ENCODE measurements at regions not wholly inside any gene's neighbourhood (a gene's known extent, or its start where the extent isn't known, plus 50 kb on each side); places are given as distances from the start of the nearest gene placed in this dataset.

DNA sequence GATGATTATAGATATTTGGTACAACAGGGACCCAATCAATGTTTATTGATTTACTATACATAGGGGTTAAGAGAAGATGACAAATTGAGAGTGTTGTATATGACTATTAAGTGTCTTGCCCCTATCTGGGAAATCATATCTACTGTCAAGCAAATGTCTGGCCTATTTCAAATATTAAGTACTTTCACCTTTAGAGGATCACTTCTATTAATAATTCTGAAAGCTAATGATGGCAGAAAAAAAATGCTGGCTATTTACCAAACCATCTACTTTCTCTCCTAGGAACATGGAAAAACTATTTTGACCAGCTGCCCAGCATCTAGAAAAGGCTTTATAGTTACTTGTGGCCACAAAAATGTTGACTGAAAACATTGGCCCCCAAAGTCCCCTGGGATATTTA lies 632.3 kb upstream of the ZNF385D start:
- H4K20me1 ChIP-seq (ENCODE audit: low read length) = no peaks in the 10 kb centered on the region
- no peak for ATAC-seq
- H3K79me2 ChIP-seq (ENCODE audit: low read length) = no peaks in the 10 kb centered on the region
- H2AFZ ChIP-seq (ENCODE audit: low read length) = no peak overlapping the region
- no peak overlapping the region for H3K9ac ChIP-seq (ENCODE audit: low read length)
- no peaks in the 10 kb centered on the region for H3K36me3 ChIP-seq (ENCODE audit: low read depth, low read length)
- DNase-seq = no peak
- H3F3A ChIP-seq (ENCODE audit: low read length, unreplicated experiment) = no peaks in the 10 kb centered on the region
- no peaks in the 10 kb centered on the region; the same call in 1 of the 2 replicates for H3K9me2 ChIP-seq (replicated peaks; ENCODE audit: low read length)
- CTCF ChIA-PET = no interaction called here
- no peaks in the 10 kb centered on the region for H3K9me3 ChIP-seq (ENCODE audit: low read length)
- H3K27ac ChIP-seq (ENCODE audit: low read length) = no peak overlapping the region
- H3K4me1 ChIP-seq (ENCODE audit: insufficient read depth, low read length) = no peaks in the 10 kb centered on the region
- H3K4me3 ChIP-seq (ENCODE audit: low read length) = no peak overlapping the region
- no peaks in the 10 kb centered on the region for H3K27me3 ChIP-seq (ENCODE audit: low read length)
- no TSS peak for BruUV-seq (replicated peaks)
- intact Hi-C loops (cut with micrococcal nuclease) = no loop called here
- POLR2A ChIA-PET (ENCODE audit: unreplicated experiment) = no interaction called here
- no peak overlapping the region for H3K4me2 ChIP-seq (ENCODE audit: low read length)
- TF ChIP-seq EZH2phosphoT487 (IDR thresholded peaks at IDR 0.05; ENCODE audit: borderline replicate concordance, low read length) = no peak
- no peak for TF ChIP-seq EZH2 (IDR thresholded peaks at IDR 0.05; ENCODE audit: low read length, unreplicated experiment)
- TF ChIP-seq, protein P1, sequence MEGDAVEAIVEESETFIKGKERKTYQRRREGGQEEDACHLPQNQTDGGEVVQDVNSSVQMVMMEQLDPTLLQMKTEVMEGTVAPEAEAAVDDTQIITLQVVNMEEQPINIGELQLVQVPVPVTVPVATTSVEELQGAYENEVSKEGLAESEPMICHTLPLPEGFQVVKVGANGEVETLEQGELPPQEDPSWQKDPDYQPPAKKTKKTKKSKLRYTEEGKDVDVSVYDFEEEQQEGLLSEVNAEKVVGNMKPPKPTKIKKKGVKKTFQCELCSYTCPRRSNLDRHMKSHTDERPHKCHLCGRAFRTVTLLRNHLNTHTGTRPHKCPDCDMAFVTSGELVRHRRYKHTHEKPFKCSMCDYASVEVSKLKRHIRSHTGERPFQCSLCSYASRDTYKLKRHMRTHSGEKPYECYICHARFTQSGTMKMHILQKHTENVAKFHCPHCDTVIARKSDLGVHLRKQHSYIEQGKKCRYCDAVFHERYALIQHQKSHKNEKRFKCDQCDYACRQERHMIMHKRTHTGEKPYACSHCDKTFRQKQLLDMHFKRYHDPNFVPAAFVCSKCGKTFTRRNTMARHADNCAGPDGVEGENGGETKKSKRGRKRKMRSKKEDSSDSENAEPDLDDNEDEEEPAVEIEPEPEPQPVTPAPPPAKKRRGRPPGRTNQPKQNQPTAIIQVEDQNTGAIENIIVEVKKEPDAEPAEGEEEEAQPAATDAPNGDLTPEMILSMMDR (conservative IDR thresholded peaks at IDR 0.05; ENCODE audit: low read depth, low read length) = no peak

DNA sequence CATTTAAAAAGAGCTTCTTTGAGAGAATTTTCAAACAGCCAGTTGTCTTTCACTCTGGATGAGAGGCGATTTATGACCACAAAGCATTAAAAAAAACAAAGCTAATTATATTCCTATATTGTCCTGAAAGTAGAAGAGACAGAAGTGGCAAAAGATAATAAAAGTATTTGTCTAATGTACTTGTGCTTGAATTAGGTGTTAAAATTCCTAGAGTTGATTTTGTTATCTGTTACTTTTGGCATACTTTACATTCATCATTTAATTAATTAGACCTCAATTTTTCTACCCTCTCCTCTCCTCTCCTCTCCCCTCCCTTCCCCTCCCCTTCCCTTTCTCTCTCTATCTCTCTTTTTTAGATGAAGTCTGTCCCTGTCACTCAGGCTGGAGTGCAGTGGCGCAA lies 635.1 kb upstream of the ZNF385D start:
- H3K4me1 ChIP-seq (ENCODE audit: insufficient read depth, low read length) = no peaks in the 10 kb centered on the region
- H3K27ac ChIP-seq (ENCODE audit: low read length) = no peak overlapping the region
- no peak overlapping the region for H2AFZ ChIP-seq (ENCODE audit: low read length)
- no peaks in the 10 kb centered on the region for H3K9me3 ChIP-seq (ENCODE audit: low read length)
- no peaks in the 10 kb centered on the region for H3F3A ChIP-seq (ENCODE audit: low read length, unreplicated experiment)
- ATAC-seq (no peak), DNase-seq (no peak)
- H3K9ac ChIP-seq (ENCODE audit: low read length) = no peak overlapping the region
- no TSS peak for BruUV-seq (replicated peaks)
- H4K20me1 ChIP-seq (ENCODE audit: low read length) = no peaks in the 10 kb centered on the region
- CTCF ChIA-PET = no interaction called here
- no peaks in the 10 kb centered on the region; the same call in 1 of the 2 replicates for H3K9me2 ChIP-seq (replicated peaks; ENCODE audit: low read length)
- no peak for TF ChIP-seq EZH2 (IDR thresholded peaks at IDR 0.05; ENCODE audit: low read length, unreplicated experiment)
- no peak for TF ChIP-seq EZH2phosphoT487 (IDR thresholded peaks at IDR 0.05; ENCODE audit: borderline replicate concordance, low read length)
- TF ChIP-seq, protein P1 (conservative IDR thresholded peaks at IDR 0.05; ENCODE audit: low read depth, low read length) = no peak
- H3K27me3 ChIP-seq (ENCODE audit: low read length) = no peaks in the 10 kb centered on the region
- intact Hi-C loops (cut with micrococcal nuclease) = no loop called here
- no peak overlapping the region for H3K4me3 ChIP-seq (ENCODE audit: low read length)
- POLR2A ChIA-PET (ENCODE audit: unreplicated experiment) = no interaction called here
- no peaks in the 10 kb centered on the region for H3K79me2 ChIP-seq (ENCODE audit: low read length)
- H3K4me2 ChIP-seq (ENCODE audit: low read length) = no peak overlapping the region
- no peaks in the 10 kb centered on the region for H3K36me3 ChIP-seq (ENCODE audit: low read depth, low read length)

DNA sequence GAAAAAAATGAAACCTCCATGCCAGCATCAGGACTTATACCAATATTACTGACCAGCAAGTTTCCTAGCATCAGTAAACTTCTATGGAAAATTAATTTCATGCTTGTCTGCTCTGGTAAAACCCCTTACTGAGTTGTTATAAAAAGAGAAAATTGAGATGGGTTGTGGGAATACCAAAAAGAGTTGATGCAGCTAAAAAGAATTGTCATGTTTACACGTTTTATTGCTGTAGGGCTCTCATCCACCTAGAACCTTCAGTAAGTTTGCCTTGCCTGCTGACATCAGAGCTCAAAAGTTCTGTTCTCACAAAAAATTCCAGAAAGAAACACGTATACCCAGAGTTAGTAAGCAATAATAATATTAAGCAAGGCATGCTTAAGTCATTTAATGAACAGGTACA lies 641.3 kb upstream of the ZNF385D start:
- TF ChIP-seq, protein P1 (conservative IDR thresholded peaks at IDR 0.05; ENCODE audit: low read depth, low read length) = no peak
- no peak for TF ChIP-seq EZH2 (IDR thresholded peaks at IDR 0.05; ENCODE audit: low read length, unreplicated experiment)
- no peak for TF ChIP-seq EZH2phosphoT487 (IDR thresholded peaks at IDR 0.05; ENCODE audit: borderline replicate concordance, low read length)
- ChIA-PET POLR2A (ENCODE audit: unreplicated experiment) (no interaction called here), CTCF (no interaction called here)
- H3K36me3 ChIP-seq (ENCODE audit: low read depth, low read length) = no peaks in the 10 kb centered on the region
- no peak overlapping the region for H3K4me3 ChIP-seq (ENCODE audit: low read length)
- H3K4me1 ChIP-seq (ENCODE audit: insufficient read depth, low read length) = no peaks in the 10 kb centered on the region
- H3K9ac ChIP-seq (ENCODE audit: low read length) = no peak overlapping the region
- no peaks in the 10 kb centered on the region for H3K79me2 ChIP-seq (ENCODE audit: low read length)
- no peak for ATAC-seq
- intact Hi-C loops (cut with micrococcal nuclease) = no loop called here
- H2AFZ ChIP-seq (ENCODE audit: low read length) = no peak overlapping the region
- no peaks in the 10 kb centered on the region for H3F3A ChIP-seq (ENCODE audit: low read length, unreplicated experiment)
- no peaks in the 10 kb centered on the region for H3K9me2 ChIP-seq (replicated peaks; ENCODE audit: low read length)
- no peak for DNase-seq
- no peak overlapping the region for H3K27ac ChIP-seq (ENCODE audit: low read length)
- no peaks in the 10 kb centered on the region for H4K20me1 ChIP-seq (ENCODE audit: low read length)
- H3K9me3 ChIP-seq (ENCODE audit: low read length) = no peaks in the 10 kb centered on the region
- H3K4me2 ChIP-seq (ENCODE audit: low read length) = no peak overlapping the region
- no TSS peak for BruUV-seq (replicated peaks)
- no peaks in the 10 kb centered on the region for H3K27me3 ChIP-seq (ENCODE audit: low read length)
